ENCODE measurements at regions not wholly inside any gene's neighbourhood (a gene's known extent, or its start where the extent isn't known, plus 50 kb on each side); places are given as distances from the start of the nearest gene placed in this dataset.
A peak's percentile ranks its signal among the peaks of the same experiment; 100 is the strongest.

GRCh38 chr1:57843760-57844159, 419.9 kb upstream of the DAB1 start:
- DNase-seq (ENCODE audit: low read depth) = peak; percentile 22
- no peak overlapping the region for H3K4me3 ChIP-seq (ENCODE audit: low read depth, low read length)
- no peak for TF ChIP-seq CTCF (IDR thresholded peaks at IDR 0.05; ENCODE audit: insufficient read depth, low read depth, low read length)

- TF ChIP-seq CTCF (IDR thresholded peaks at IDR 0.05; ENCODE audit: insufficient read depth, low read depth, low read length) = no peak
- H3K4me3 ChIP-seq (ENCODE audit: low read depth, low read length) = no peak overlapping the region
- no peak for DNase-seq (ENCODE audit: low read depth)
Measured at GRCh38 chr1:57839526-57839925, 415.7 kb upstream of the DAB1 start.

- TF ChIP-seq CTCF (IDR thresholded peaks at IDR 0.05; ENCODE audit: insufficient read depth, low read depth, low read length) = no peak
- DNase-seq (ENCODE audit: low read depth) = no peak
- no peak overlapping the region for H3K4me3 ChIP-seq (ENCODE audit: low read depth, low read length)
Measured at GRCh38 chr1:57839067-57839466, 415.2 kb upstream of the DAB1 start.

- DNase-seq (ENCODE audit: low read depth) = no peak
- no peak for TF ChIP-seq CTCF (IDR thresholded peaks at IDR 0.05; ENCODE audit: insufficient read depth, low read depth, low read length)
- no peak overlapping the region for H3K4me3 ChIP-seq (ENCODE audit: low read depth, low read length)
Measured at GRCh38 chr1:57835620-57836019, 411.8 kb upstream of the DAB1 start.

- no peak for TF ChIP-seq CTCF (IDR thresholded peaks at IDR 0.05; ENCODE audit: insufficient read depth, low read depth, low read length)
- H3K4me3 ChIP-seq (ENCODE audit: low read depth, low read length) = no peak overlapping the region
- DNase-seq (ENCODE audit: low read depth) = no peak
Measured at GRCh38 chr1:57833296-57833695, 409.4 kb upstream of the DAB1 start.

- no peak overlapping the region for H3K4me3 ChIP-seq (ENCODE audit: low read depth, low read length)
- DNase-seq (ENCODE audit: low read depth) = no peak
- TF ChIP-seq CTCF (IDR thresholded peaks at IDR 0.05; ENCODE audit: insufficient read depth, low read depth, low read length) = no peak
Measured at GRCh38 chr1:57832612-57833011, 408.8 kb upstream of the DAB1 start.

GRCh38 chr1:57831624-57832023, 407.8 kb upstream of the DAB1 start:
- peak; percentile 2 for DNase-seq (ENCODE audit: low read depth)
- TF ChIP-seq CTCF (IDR thresholded peaks at IDR 0.05; ENCODE audit: insufficient read depth, low read depth, low read length) = no peak
- H3K4me3 ChIP-seq (ENCODE audit: low read depth, low read length) = no peak overlapping the region

Measured in fibroblast of villous mesenchyme (primary cell).